Fibroblast of lung (primary cell): ENCODE measurements at regions not wholly inside any gene's neighbourhood (a gene's known extent, or its start where the extent isn't known, plus 50 kb on each side); places are given as distances from the start of the nearest gene placed in this dataset.

Experiments used
- EZH2 ChIP-seq: IDR thresholded peaks from 2 replicates; pipeline ENCODE4 v1.5.1; 2012; ENCODE audit warnings: low read length, control low read depth, mild to moderate bottlenecking; ENCODE audit errors: missing control alignments
- TF ChIP-seq, protein P1 (sequence below), 2 donors: IDR thresholded peaks in 1 of 2; conservative IDR thresholded peaks in 1 of 2; 1 replicate in 1 of 2; 2 replicates in 1 of 2; pipeline ENCODE4 v1.5.1; 2011 to 2012; ENCODE audit warnings: low read length in 2 of 2, control low read depth in 1 of 2, inconsistent platforms in 1 of 2, low read depth in 1 of 2, mild to moderate bottlenecking in 1 of 2

DNA sequence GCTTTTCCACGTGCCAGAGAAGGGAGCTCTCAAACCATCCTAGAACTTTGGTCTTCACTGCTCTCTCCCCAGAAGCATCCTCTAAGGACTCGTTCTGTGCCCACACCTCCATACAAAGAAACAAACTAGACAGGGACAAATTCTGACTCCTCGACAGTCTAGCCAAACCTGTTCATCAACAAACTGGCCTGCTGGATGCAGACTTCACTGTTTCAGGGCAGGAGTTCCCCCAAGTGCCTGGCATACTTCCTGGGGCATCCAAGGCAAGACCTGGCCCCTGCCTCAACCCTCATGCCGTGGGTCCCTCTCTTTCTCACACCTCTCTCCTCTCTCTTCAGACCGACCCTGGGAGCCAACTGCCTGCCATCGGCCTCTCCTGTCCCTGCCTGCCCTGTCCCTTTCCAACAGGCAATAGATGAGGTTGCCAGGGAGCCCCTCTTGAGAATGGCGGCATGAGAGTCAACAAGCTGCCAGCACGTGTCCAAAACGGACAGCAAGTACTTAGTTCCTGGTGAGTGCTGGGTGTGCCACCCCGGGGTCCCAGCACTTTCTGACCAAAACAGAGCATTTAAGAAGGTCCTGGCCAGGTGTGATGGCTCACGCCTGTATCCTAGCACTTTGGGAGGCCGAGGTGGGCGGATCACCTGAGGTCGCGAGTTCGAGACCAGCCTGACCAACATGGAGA is 79.1 kb upstream of the HES1 start:
- TF ChIP-seq, protein P1, sequence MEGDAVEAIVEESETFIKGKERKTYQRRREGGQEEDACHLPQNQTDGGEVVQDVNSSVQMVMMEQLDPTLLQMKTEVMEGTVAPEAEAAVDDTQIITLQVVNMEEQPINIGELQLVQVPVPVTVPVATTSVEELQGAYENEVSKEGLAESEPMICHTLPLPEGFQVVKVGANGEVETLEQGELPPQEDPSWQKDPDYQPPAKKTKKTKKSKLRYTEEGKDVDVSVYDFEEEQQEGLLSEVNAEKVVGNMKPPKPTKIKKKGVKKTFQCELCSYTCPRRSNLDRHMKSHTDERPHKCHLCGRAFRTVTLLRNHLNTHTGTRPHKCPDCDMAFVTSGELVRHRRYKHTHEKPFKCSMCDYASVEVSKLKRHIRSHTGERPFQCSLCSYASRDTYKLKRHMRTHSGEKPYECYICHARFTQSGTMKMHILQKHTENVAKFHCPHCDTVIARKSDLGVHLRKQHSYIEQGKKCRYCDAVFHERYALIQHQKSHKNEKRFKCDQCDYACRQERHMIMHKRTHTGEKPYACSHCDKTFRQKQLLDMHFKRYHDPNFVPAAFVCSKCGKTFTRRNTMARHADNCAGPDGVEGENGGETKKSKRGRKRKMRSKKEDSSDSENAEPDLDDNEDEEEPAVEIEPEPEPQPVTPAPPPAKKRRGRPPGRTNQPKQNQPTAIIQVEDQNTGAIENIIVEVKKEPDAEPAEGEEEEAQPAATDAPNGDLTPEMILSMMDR (conservative IDR thresholded peaks at IDR 0.05 in 1 of 2, IDR thresholded peaks at IDR 0.05 in 1 of 2; ENCODE audit: low read depth in 1 of 2, low read length in 2 of 2): no peak
- TF ChIP-seq EZH2: no peak
